ENCODE measurements at regions not wholly inside any gene's neighbourhood (a gene's known extent, or its start where the extent isn't known, plus 50 kb on each side); places are given as distances from the start of the nearest gene placed in this dataset.

DNA sequence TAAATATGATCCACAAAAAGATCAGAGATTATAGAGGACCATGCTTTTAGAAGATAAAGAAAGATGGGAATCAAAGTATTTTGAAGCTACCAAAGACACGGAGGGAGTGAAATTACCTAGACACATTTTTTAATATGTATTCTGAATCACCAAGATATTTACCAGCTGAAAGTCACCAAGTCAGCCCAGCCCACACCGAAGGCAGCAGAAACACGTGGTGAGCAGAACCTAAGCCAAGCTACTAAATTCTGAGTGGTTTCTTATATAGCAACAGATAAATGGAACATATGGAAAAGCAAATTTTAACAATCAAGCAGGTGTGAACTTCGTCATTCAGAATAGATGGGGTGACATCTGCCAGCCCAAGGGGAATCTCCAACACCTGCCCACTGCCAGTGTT is 134.7 kb upstream of the AKR1E2 start:
- no peak for DNase-seq (ENCODE audit: low read depth)

DNA sequence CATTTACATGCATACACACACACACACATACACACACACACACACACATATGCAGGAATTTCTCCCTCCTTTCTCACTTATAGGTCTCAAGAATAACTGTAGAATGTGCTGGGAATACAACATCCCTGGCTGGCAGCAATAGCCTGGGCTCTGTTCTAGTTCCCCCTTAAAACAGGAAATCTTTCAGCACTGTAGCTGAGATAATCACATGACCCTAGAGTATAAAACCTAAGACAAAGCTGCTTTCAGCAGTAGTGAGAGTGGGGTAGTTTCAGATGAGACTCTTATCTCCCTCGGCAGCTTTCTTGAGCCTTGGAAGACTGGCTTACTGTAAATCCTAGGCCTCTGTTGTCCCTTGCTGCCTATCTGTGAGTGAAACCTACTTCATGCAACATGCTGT is 137.4 kb upstream of the AKR1E2 start:
- no peak for DNase-seq (ENCODE audit: low read depth)

DNA sequence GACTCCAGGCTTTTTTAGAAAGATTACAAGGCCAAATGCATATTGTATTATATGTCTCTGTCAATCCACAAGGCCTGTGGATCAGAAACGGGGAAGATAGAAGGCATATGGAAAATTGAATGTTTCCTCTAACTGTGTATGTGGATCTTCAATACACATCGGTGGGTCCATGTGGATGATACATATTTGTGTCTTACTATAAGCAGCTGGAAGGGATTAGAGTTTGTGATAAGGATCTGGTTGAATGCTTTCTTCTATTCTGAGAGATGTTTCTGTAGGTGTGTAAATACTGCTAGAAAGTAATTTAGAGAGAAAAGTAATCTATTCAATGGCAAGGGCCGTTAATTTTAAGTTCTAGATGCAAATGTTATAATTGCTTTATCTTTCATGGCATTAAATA is 137.8 kb upstream of the AKR1E2 start:
- DNase-seq (ENCODE audit: low read depth), result no peak

DNA sequence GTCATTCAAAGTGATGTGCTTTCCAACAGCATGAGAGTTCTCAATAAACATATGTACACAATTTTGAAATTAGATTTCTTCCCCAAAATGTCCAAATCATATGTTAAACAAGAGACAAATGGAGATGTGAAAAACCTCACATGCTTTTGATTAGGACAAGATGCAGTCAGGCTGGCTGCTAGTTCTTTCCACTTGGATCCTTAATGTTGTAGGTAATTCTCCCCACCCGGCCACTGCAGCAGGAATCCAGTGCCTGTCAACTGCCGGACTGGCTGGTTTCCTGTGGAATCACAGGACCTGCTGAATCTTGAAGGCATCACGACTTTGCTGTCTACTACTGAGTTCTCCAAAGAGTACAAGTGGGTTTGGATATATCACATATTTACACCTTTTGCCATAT is 138.6 kb upstream of the AKR1E2 start:
- no peak for DNase-seq (ENCODE audit: low read depth)

DNA sequence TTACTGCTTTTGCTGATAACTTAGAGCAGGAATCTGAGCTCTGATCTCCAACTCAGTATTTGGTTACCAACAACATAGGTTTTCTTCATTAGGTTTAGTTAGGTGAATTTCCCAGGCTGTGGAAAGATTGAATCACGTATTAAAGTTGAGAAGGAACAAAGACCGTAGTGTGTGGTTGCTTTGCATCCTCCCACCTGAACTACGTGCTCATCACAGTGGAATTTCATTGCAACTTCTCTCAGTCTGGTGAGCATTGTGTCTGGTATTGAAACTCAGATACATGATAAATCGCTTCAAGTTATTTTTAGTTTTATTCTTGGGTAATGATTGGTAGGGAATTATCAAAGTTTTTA is 139.4 kb upstream of the AKR1E2 start:
- DNase-seq (ENCODE audit: low read depth), result peak; percentile 98

DNA sequence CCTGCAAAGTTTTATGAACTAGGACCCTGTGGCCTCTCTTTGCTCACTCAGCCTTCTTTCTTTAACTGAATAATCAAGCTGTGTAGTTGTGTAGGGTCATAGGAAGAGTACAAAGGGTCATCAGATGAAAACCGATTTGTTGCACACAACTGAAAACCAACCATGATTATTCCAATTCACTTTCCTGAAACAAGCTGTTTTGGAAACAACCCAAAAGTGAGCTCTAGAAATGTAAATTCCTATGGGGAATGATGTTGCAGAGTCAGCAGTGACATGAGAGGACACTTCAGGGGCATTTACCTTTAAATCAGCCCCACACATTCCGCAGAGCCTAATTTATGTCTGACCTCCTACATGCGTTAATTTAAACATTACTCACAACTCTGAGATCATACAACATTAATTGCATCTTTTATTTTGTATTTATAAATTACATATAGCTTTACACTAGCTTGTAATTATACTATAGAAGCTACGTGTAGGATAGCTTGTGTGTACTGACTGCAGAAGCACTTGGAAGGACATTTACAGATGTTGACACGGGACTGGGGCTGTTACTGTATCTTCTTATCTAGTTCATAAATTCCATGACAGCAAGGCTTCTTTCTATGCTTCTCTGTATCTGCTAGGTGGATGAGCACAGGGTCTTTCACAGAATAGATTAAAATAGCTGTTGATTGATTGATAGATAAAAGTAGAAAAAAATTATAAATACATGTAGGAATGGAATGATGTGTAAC is 139.9 kb upstream of the AKR1E2 start:
- peak; percentile 56 for DNase-seq (ENCODE audit: low read depth)

DNA sequence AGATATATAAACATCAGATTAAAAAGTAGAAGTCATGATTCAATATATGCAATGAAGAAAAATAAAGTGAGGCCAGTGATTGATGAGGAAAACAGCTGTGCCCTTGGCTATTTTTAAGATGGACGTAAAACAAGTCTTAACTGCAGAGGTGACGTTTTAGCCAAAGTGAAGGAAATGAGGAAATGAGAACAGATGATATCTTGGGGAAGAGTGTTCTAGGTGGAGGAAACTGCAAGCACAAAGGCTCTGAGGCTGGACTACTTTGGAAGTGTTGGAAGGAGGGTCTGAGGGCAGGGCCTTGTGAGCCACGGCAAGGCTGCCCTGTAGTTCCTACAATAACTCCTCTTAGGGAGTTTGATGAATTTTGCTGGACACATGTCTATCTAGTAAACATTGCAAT is 140.5 kb upstream of the AKR1E2 start:
- no peak for DNase-seq (ENCODE audit: low read depth)

DNA sequence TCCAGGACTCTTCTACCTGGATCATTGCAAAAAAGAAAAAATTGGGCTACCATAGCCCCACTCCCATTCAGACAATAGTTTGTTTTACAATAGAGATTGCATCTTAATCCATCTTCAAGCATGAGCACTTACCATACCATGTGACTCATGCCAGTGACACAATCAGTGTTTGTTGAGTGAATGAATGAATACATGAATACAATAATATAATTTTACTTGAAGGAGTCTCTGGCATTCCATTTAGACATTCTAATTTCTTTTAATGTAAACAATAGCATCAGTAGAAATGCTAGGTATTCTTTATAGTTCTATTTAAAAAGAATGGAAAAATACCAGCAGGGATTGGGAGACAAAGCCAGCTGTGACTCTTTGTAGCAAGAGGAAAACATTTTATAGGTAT is 141.6 kb upstream of the AKR1E2 start:
- no peak for DNase-seq (ENCODE audit: low read depth)

DNA sequence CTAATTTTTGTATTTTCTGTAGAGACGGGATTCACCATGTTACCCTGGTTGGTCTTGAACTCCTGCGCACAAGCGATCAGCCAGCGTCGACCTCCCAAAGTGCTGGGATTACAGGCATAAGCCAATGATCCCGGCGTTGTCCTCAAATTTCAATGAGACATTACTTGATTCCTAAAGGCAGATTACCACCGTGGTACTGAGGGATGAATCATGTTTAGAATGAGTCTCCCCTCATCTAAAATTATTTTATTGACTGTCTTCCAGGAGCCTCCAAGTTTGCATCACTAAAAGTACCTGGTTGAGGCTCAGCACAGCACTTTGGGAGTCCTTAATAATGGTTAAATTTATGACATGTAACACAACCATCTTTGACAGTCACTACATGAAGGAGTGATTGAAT is 142.2 kb upstream of the AKR1E2 start:
- no peak for DNase-seq (ENCODE audit: low read depth)

DNA sequence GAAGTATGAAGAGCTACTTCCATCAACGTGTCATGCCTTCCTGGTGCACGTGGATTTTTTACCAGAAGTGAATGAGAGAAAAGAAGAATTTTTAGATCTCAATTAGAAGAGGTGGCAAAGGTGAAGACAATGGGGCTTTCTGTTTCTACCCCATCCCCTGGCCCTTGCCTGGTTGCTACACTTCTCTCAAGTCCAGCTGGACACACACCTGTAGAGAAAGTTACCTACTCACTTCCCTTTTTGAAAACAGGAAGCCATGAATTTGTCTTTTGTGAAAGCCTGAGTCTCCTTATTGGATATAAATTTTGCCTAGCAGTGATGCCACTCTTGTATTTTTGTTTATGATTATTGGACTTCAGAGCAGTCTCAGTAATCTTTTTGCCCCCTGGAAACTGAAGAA is 142.9 kb upstream of the AKR1E2 start:
- no peak for DNase-seq (ENCODE audit: low read depth)

DNA sequence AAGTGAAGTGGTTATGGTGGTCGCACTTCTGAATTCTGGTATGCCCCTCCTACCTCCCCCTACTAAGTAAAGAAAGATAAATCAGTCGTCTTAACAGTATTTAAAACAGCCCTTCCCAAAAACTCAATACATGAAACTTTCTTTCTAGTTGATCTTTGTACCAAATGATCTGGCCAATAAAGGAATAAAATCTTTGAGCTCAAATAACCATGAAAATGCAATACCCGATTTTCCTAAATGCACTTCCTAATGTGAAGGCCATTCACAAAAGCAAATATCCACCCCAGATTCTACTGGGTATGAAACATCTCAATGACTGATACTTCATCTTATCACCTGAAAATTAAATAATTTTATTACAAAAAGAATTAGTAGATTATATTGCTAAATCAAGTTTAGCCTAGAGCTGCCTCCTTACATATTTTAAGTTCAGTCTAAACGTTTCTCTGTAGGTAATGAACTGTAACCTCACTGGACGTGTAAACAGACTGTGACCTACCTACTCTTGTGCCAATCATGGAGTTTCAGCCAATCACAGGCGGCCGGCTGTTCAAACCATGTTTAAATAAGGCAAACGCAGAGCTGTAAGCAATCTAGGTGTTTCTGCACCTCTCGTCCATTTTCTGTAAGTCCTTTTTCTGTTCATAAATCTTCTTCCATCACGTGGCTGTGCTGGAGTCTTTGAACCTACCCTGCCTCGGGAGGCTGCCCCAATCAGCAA is 146.9 kb upstream of the AKR1E2 start:
- DNase-seq (ENCODE audit: low read depth), result no peak

DNA sequence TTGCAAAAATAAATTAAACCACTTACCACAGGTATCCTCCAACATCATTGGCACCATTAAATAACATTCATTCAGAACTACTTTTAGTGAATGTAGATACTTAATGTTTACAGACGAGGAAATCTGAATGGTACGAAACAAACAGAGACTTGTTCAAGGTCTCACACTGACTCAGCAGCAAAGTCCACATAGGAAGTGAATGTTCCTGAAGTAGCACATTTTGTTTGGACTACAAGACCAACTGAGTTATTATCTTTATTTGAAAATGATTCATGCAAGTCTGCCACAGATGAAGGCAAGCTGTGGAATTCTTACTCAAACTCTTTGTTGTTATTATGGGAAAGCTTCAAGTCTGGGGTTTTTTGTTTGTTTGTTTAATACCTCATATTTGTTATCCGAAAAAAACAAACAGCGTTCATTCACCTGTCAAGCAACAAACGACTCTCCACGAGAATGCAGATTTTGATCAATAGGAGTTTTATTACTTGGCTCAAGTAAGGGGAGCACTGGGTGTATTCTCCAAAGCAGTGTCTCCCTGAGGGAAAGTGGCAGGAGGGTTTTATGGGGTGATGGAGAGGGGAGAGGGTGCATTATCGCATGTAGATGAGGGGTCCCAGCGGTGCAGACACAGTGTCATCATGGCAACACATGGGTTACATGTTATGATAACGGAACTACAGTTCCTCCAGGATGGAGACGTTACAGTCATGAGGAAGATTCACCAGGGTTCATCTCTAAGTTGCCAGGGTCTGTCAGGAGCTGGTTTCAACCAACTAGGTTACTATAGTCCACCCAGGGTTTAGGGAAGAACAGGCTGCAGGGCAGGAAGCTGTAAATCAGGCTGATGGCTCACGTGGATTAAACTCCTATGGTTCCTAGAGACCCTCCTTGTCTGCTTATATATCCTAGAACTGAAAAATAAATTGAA is 147.7 kb upstream of the AKR1E2 start:
- peak; percentile 88 for DNase-seq (ENCODE audit: low read depth)

DNA sequence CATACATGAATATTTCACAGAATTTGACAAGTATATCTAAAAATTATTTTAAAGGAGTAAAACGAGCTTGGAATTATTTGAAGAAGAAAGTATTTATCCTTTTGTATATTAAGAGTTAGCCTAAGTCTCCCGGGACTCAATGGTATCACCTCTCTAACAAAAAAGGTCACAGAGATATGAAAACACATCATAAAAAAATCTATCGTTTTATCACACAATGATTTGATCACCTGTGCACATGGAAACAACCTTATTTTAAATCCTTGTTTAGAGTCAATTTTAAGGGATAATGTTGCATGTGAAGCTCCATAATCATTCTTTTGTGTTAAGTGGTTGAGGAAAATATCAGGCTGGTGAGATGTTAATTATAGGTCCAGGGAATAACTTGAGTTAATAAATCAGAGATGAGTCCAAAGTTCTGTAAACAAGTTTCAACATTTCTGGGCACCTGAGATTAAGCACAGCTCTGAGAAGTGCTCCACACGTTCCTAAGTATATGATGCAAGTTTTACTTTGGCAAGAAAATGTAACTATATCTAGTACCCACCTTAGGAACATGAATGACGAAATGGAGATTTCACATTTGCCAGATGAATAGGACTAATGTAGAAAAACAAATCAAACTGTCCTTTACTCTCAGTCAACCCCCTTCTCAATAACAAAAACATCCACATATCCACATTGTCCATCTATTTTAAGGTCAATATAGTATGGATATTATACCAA is 148.5 kb upstream of the AKR1E2 start:
- DNase-seq (ENCODE audit: low read depth), result peak; percentile 82

DNA sequence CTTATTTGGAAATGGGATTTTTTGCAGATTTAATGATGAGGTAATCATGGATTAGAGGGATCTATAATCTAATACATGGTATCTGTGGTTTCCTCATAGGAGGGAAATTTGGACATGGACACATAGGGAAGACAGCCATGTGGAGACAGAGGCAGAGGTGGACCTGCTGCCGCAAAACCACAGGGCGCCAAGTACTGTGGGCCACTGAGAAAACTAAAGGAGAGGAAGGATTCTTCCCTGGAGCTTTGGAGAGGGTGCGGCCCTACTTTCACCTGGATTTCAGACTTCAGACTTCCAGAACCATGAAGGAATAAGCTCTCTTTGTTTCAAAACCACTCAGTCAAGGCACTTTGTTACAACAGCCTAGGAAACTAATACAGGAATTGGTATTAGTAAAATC is 149.4 kb upstream of the AKR1E2 start:
- peak; percentile 69 for DNase-seq (ENCODE audit: low read depth)

DNA sequence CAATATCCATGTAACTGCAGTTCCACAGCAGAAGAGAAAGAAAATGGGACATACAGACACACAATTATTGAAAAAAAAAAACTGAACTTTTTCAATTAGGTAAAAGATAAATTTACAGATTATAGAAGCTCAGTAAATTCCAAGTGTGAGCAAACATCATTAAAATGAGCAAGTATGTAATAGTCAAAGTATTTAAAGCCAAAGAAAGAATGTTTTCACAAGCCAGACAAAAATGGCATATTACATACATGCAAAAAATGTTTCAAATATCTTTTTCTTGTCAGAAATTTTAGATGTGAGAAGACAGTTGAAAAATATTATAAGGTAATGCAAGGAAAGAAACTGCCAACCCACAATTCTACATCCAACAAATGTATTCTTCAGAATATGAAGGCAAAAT is 150.2 kb upstream of the AKR1E2 start:
- DNase-seq (ENCODE audit: low read depth), result no peak

DNA sequence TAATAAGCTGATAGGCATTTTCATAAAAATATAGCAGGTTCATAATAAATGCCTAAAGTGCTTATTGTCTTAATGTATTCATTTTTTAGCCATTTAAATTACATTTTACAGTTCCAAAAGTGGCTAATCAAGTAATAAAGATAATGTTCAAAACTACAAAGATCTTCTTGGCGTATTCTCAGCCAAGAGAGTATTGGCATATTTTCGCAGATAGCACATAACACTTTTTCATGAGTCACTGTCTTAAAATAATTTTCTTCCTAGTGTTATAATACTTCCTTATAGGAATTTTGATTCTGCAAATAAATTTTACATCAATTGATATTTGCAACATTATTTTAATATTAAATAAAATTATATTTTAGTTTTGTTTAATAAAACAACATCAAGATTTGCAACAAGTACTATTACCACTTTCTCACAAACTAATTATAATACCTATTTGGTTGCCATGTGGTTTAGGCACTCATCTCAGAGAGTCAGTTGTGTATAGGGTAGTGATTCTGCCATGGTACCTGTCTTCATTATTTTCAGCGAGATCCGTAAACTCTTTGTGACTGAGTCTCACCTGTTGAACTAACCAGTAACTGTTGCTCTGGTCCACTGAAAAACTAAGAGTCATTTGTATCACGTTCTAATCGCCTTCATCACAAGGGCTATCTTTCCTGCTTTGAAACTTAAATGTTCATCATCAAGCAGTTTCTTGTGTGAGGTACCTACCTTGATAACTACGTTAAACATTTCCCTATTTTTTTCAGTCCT is 152.5 kb upstream of the AKR1E2 start:
- DNase-seq (ENCODE audit: low read depth), result no peak

DNA sequence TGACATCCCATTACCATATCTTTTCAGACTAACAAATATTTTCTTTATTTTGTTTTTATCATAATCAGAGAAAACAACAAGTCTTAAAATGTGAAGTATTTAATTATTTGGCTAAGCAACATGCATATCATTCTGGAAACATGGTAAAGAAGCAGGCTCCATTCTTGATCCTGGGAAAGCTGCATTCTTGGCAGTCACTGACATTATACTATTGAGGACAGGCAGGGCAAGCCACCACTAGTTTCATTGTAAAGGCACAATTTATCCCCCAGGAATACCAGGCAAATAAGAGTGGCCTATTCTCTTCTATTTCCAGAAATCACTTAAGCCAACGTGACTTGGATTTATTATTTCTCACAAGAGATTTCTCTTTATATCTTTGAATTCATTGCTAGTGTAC is 153.8 kb upstream of the AKR1E2 start:
- no peak for DNase-seq (ENCODE audit: low read depth)

DNA sequence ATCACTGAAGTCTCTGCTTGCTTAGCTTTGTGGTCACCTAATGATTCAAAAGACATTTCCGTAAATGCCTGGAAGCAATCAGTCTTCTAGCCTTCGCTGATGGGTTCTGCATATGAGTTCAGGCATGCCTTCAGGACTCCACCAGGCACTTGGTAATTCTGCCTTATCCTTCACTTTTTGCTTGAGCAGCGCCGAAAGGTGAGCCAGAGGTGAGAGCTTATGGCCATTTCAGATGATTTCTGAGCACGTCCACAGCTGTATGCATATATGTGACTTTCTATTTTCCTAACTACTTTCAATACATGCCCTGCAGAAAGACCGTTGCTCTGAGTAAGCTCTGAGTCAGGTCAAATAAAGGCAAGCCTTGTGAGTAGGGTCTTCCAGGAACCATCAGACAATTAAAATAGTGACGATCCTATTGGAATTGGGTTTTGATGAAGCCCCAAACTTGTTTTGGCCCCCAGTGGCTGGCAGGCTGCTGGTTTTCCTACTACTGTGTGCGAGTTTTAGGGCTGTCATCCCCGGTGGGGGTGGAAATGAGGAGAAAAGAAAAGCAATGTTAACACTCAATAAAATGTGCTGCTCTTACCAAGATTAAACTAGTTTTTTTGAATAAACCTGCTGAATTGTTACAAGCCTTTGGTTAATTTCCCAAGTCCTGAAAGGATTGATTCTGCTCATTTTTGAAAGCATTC is 154.4 kb upstream of the AKR1E2 start:
- peak; percentile 93 for DNase-seq (ENCODE audit: low read depth)

DNA sequence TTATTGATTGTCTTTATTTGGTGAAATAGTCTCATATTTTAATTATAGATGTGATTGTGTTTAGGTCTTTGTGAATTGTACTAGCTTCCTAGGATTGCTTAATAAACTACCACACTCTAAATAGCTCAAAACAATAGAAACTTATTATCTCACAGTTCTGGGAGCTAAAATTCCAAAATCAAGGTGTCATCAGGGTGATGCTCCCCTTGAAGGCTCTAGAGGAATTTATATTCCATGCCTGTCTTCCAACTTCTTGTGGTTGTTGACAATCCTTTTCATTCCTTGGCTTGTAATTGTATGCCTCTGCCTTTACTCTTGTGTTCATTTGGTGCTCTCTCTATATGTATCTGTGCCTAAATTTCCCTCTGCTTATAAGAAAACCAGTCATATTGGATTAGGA is 155.3 kb upstream of the AKR1E2 start:
- peak; percentile 50 for DNase-seq (ENCODE audit: low read depth)

DNA sequence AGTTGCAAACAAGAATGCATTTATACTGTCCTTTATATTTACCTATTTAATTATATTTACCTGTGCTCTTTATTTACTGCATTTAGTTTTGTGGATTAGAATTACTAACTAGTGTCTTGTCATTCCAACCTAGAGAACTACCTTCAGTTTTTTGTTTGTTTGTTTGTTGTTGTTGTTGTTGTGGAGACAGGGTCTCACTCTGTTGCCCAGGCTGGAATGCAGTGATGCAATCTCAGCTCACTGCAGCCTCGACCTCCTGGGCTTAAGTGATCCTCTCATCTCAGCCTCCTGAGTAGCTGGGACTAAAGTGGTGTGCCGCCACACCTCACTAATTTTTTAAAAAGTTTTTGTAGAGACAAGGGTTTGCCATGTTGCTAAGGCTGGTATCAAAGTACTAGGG is 156.4 kb upstream of the AKR1E2 start:
- no peak for DNase-seq (ENCODE audit: low read depth)

Data from HT1080 (cell line).